Natural killer cell (primary cell): ENCODE measurements at regions not wholly inside any gene's neighbourhood (a gene's known extent, or its start where the extent isn't known, plus 50 kb on each side); places are given as distances from the start of the nearest gene placed in this dataset.
"Not testable (repeated sequence)": the region's sequence is repeated elsewhere in the genome, so short reads cannot be mapped to it uniquely, and the experiment has no call there.

Experiments
- ATAC-seq, 3 donors: fragments of 150-1000 bp in 2 of 3; fragments of 200-7000 bp in 1 of 3; cut with Tn5 transposase; 1 replicate in 1 of 3; 2 replicates in 2 of 3; pipeline ENCODE4 v1.10.0; 2021; ENCODE audit warnings: mild to moderate bottlenecking in 2 of 3, moderate library complexity in 2 of 3
- DNase-seq, 2 donors: peaks; one replicate each; pipeline versions ENCODE4 v3.0.0 to v3.0.0-alpha.2; 2013 to 2021; ENCODE audit warnings: mixed read lengths in 1 of 2
- H3K27ac ChIP-seq: one replicate; pipeline ENCODE4 v1.5.1; 2013; ENCODE audit warnings: mild to moderate bottlenecking, low read length
- H3K27me3 ChIP-seq: one replicate; pipeline ENCODE4 v1.6.1; 2013; ENCODE audit warnings: low read length; ENCODE audit not compliant: control insufficient read depth, insufficient read depth
- H3K36me3 ChIP-seq: one replicate; pipeline ENCODE4 v1.6.1; 2013; ENCODE audit warnings: low read length; ENCODE audit not compliant: control insufficient read depth, insufficient read depth
- H3K4me1 ChIP-seq: one replicate; pipeline ENCODE4 v1.6.1; 2013; ENCODE audit warnings: low read length; ENCODE audit not compliant: control insufficient read depth, insufficient read depth
- H3K4me3 ChIP-seq: one replicate; pipeline ENCODE4 v1.5.1; 2013; ENCODE audit warnings: low read length
- H3K9me3 ChIP-seq: one replicate; pipeline ENCODE4 v1.6.1; 2013; ENCODE audit warnings: low read length; ENCODE audit not compliant: control insufficient read depth, insufficient read depth
- H3K27ac Mint-ChIP-seq, 2 donors: one replicate each; pipeline ENCODE4 v1.8.0; 2022; ENCODE audit warnings: mild to moderate bottlenecking in 2 of 2, mixed read lengths in 2 of 2, moderate library complexity in 1 of 2
- H3K27me3 Mint-ChIP-seq, 2 donors: one replicate each; pipeline ENCODE4 v1.8.0; 2022; ENCODE audit warnings: low read depth in 2 of 2, mixed read lengths in 2 of 2
- H3K36me3 Mint-ChIP-seq: one replicate; pipeline ENCODE4 v1.8.0; 2022; ENCODE audit warnings: mixed read lengths
- H3K4me1 Mint-ChIP-seq, 2 donors: one replicate each; pipeline ENCODE4 v1.8.0; 2022; ENCODE audit warnings: mixed read lengths in 2 of 2
- H3K4me3 Mint-ChIP-seq: one replicate; pipeline ENCODE4 v1.8.0; 2022; ENCODE audit warnings: mild to moderate bottlenecking, moderate library complexity, mixed read lengths
- H3K9me3 Mint-ChIP-seq, 2 donors: one replicate each; pipeline ENCODE4 v1.8.0; 2022; ENCODE audit warnings: mixed read lengths in 2 of 2
- WGBS: methylation state at CpG from one replicate; pipeline ENCODE4 v1.1.7; 2013; ENCODE audit warnings: missing lambda C conversion rate; ENCODE audit not compliant: insufficient coverage; 5-methylcytosine and 5-hydroxymethylcytosine counted together
- intact Hi-C: fragments of 100-400 bp; cut with micrococcal nuclease; formaldehyde crosslinking; loops from one replicate; pipeline ENCODE4 v1.14.2; 2022
- TF ChIP-seq, protein P1 (sequence below): fragments of 200-600 bp; IDR thresholded peaks from one replicate; pipeline ENCODE4 v1.8.0; 2022; ENCODE audit warnings: antibody characterized with exemption

- WGBS, result 93% methylated on average over 5 of the region's 6 CpGs
- DNase-seq, result no peak
- peaks cover 0 to 7% of the 10 kb centered on the region in 2 donors for H3K27me3 Mint-ChIP-seq
- H3K4me1 ChIP-seq, result no peaks in the 10 kb centered on the region
- H3K4me3 Mint-ChIP-seq, result no peak overlapping the region
- peak in 1 of 3 donors; percentile 73 for ATAC-seq
- no peaks in the 10 kb centered on the region for H3K4me1 Mint-ChIP-seq
- no peaks in the 10 kb centered on the region for H3K27me3 ChIP-seq
- intact Hi-C loops, result no loop called here
- H3K36me3 ChIP-seq, result no peaks in the 10 kb centered on the region
- H3K9me3 Mint-ChIP-seq, result no peaks in the 10 kb centered on the region
- TF ChIP-seq, protein P1, sequence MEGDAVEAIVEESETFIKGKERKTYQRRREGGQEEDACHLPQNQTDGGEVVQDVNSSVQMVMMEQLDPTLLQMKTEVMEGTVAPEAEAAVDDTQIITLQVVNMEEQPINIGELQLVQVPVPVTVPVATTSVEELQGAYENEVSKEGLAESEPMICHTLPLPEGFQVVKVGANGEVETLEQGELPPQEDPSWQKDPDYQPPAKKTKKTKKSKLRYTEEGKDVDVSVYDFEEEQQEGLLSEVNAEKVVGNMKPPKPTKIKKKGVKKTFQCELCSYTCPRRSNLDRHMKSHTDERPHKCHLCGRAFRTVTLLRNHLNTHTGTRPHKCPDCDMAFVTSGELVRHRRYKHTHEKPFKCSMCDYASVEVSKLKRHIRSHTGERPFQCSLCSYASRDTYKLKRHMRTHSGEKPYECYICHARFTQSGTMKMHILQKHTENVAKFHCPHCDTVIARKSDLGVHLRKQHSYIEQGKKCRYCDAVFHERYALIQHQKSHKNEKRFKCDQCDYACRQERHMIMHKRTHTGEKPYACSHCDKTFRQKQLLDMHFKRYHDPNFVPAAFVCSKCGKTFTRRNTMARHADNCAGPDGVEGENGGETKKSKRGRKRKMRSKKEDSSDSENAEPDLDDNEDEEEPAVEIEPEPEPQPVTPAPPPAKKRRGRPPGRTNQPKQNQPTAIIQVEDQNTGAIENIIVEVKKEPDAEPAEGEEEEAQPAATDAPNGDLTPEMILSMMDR, result no peak
- no peak overlapping the region for H3K27ac Mint-ChIP-seq
- H3K36me3 Mint-ChIP-seq, result no peaks in the 10 kb centered on the region
- H3K9me3 ChIP-seq, result no peaks in the 10 kb centered on the region
- H3K27ac ChIP-seq, result no peak overlapping the region
- no peak overlapping the region for H3K4me3 ChIP-seq
Observed at GRCh38 chr2:7868836-7869235, 813.0 kb upstream of the ID2 start.

DNA sequence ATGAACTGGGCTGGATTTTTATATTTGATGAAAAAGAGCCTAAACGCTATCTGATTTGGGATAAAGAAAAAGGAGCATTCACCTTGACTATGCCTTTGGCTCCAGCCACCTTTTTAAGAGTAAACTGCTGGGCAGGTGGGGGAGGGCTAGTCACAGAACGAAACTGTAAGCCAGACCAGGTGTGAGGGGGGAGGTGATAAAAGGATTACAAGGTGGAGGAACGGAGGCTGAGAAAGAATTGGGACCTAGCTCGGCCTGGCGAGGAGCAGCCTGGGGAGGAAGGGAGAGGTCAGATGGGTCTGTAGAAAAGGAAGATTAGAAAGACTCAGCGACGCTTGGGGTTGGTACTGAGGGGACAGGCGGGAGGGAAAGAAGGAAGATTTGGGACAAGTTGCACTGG is 805.4 kb upstream of the ID2 start:
- H3K27me3 Mint-ChIP-seq, H3K27ac ChIP-seq, H3K9me3 ChIP-seq, H3K36me3 ChIP-seq, H3K4me3 Mint-ChIP-seq, H3K4me1 Mint-ChIP-seq, H3K4me1 ChIP-seq, DNase-seq, H3K36me3 Mint-ChIP-seq, H3K27me3 ChIP-seq, H3K9me3 Mint-ChIP-seq, ATAC-seq, H3K27ac Mint-ChIP-seq, intact Hi-C loops, H3K4me3 ChIP-seq: not testable (repeated sequence)
- 93% methylated on average over 8 of the region's 8 CpGs for WGBS

GRCh38 chr2:7878266-7878665 is 803.6 kb upstream of the ID2 start:
- H3K27ac ChIP-seq, H3K4me1 ChIP-seq, H3K27me3 ChIP-seq, intact Hi-C loops, H3K4me3 Mint-ChIP-seq, H3K9me3 Mint-ChIP-seq, H3K27ac Mint-ChIP-seq, H3K36me3 Mint-ChIP-seq, H3K4me3 ChIP-seq, H3K9me3 ChIP-seq, ATAC-seq, H3K4me1 Mint-ChIP-seq, H3K36me3 ChIP-seq, DNase-seq: not testable (repeated sequence)
- WGBS, result 97% methylated on average over 3 of the region's 12 CpGs
- peaks cover 7 to 11% of the 10 kb centered on the region in 2 donors for H3K27me3 Mint-ChIP-seq

DNA sequence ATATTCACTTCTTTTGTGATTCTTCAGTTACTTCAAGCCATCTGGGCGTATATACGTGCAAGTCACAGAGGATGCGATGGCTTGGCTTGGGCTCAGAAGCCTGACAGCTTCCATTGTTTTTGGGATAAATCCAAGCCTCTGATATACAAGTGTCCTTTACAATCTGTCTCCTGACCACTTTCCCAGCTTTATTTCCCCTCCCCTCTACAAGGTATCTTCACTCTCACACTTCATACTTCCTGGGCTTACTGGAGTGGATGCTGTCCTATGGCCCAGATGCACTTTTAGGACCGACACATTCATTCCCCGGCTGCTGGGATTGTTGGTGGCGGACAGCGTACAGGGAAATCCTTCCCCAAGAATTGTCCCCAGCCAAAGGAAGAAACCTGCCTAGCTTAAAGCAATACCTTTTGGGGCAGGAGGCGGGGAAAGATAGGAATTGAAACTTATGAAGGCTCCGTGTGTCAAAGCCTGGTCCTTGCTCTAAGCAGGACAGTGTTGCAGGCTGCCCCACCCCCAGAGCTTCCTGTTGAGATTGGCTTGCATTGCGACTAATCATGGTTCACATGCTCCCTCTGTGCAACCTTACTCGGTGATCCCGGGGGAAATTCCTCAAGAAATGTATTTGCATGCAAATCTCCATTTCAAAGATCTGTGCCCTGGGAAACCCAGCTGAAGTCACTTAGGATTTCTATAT is 802.9 kb upstream of the ID2 start:
- TF ChIP-seq, protein P1, result no peak

More for the DNA sequence above, 802.9 kb upstream of the ID2 start:
- Mint-ChIP-seq H3K27ac (no peak overlapping the region), H3K36me3 (no peaks in the 10 kb centered on the region), H3K27me3 (peaks cover 7 to 11% of the 10 kb centered on the region in 2 donors), H3K4me3 (no peak overlapping the region), H3K9me3 (no peaks in the 10 kb centered on the region), H3K4me1 (no peaks in the 10 kb centered on the region)
- Histone ChIP-seq H3K4me3 (no peak overlapping the region), H3K4me1 (no peaks in the 10 kb centered on the region), H3K27ac (no peak overlapping the region), H3K27me3 (no peaks in the 10 kb centered on the region), H3K9me3 (no peaks in the 10 kb centered on the region), H3K36me3 (no peaks in the 10 kb centered on the region)
- intact Hi-C loops, result no loop called here
- ATAC-seq, result no peak
- WGBS, result 86% methylated on average over 12 of the region's 12 CpGs
- DNase-seq, result no peak
